Natural killer cell (primary cell): ENCODE measurements at regions not wholly inside any gene's neighbourhood (a gene's known extent, or its start where the extent isn't known, plus 50 kb on each side); places are given as distances from the start of the nearest gene placed in this dataset.

Experiments used
- ATAC-seq, 3 donors: fragments of 150-1000 bp in 2 of 3; fragments of 200-7000 bp in 1 of 3; cut with Tn5 transposase; 1 replicate in 1 of 3; 2 replicates in 2 of 3; pipeline ENCODE4 v1.10.0; 2021; ENCODE audit warnings: mild to moderate bottlenecking in 2 of 3, moderate library complexity in 2 of 3
- DNase-seq, 2 donors: peaks; one replicate each; pipeline versions ENCODE4 v3.0.0 to v3.0.0-alpha.2; 2013 to 2021; ENCODE audit warnings: mixed read lengths in 1 of 2
- H3K27ac ChIP-seq: one replicate; pipeline ENCODE4 v1.5.1; 2013; ENCODE audit warnings: mild to moderate bottlenecking, low read length
- H3K27me3 ChIP-seq: one replicate; pipeline ENCODE4 v1.6.1; 2013; ENCODE audit warnings: low read length; ENCODE audit not compliant: control insufficient read depth, insufficient read depth
- H3K36me3 ChIP-seq: one replicate; pipeline ENCODE4 v1.6.1; 2013; ENCODE audit warnings: low read length; ENCODE audit not compliant: control insufficient read depth, insufficient read depth
- H3K4me1 ChIP-seq: one replicate; pipeline ENCODE4 v1.6.1; 2013; ENCODE audit warnings: low read length; ENCODE audit not compliant: control insufficient read depth, insufficient read depth
- H3K4me3 ChIP-seq: one replicate; pipeline ENCODE4 v1.5.1; 2013; ENCODE audit warnings: low read length
- H3K9me3 ChIP-seq: one replicate; pipeline ENCODE4 v1.6.1; 2013; ENCODE audit warnings: low read length; ENCODE audit not compliant: control insufficient read depth, insufficient read depth
- H3K27ac Mint-ChIP-seq, 2 donors: one replicate each; pipeline ENCODE4 v1.8.0; 2022; ENCODE audit warnings: mild to moderate bottlenecking in 2 of 2, mixed read lengths in 2 of 2, moderate library complexity in 1 of 2
- H3K27me3 Mint-ChIP-seq, 2 donors: one replicate each; pipeline ENCODE4 v1.8.0; 2022; ENCODE audit warnings: low read depth in 2 of 2, mixed read lengths in 2 of 2
- H3K36me3 Mint-ChIP-seq: one replicate; pipeline ENCODE4 v1.8.0; 2022; ENCODE audit warnings: mixed read lengths
- H3K4me1 Mint-ChIP-seq, 2 donors: one replicate each; pipeline ENCODE4 v1.8.0; 2022; ENCODE audit warnings: mixed read lengths in 2 of 2
- H3K4me3 Mint-ChIP-seq: one replicate; pipeline ENCODE4 v1.8.0; 2022; ENCODE audit warnings: mild to moderate bottlenecking, moderate library complexity, mixed read lengths
- H3K9me3 Mint-ChIP-seq, 2 donors: one replicate each; pipeline ENCODE4 v1.8.0; 2022; ENCODE audit warnings: mixed read lengths in 2 of 2
- CTCF ChIP-seq: fragments of 200-600 bp; IDR thresholded peaks from one replicate; pipeline ENCODE4 v1.8.0; 2022; ENCODE audit warnings: antibody characterized with exemption
- WGBS: methylation state at CpG from one replicate; pipeline ENCODE4 v1.1.7; 2013; ENCODE audit warnings: missing lambda C conversion rate; ENCODE audit not compliant: insufficient coverage; 5-methylcytosine and 5-hydroxymethylcytosine counted together
- intact Hi-C: fragments of 100-400 bp; cut with micrococcal nuclease; formaldehyde crosslinking; loops from one replicate; pipeline ENCODE4 v1.14.2; 2022

- H3K27ac Mint-ChIP-seq: no peak overlapping the region
- no peaks in the 10 kb centered on the region for H3K27me3 ChIP-seq
- no peak for TF ChIP-seq CTCF
- no peaks in the 10 kb centered on the region for H3K36me3 ChIP-seq
- H3K36me3 Mint-ChIP-seq: no peaks in the 10 kb centered on the region
- peak in 1 of 3 donors; percentile 30 for ATAC-seq
- no peak overlapping the region for H3K27ac ChIP-seq
- no peaks in the 10 kb centered on the region for H3K4me1 ChIP-seq
- peaks cover 0 to 6% of the 10 kb centered on the region in 2 donors for H3K4me1 Mint-ChIP-seq
- peaks cover 11 to 24% of the 10 kb centered on the region in 2 donors for H3K27me3 Mint-ChIP-seq
- H3K4me3 ChIP-seq: no peak overlapping the region
- no peaks in the 10 kb centered on the region for H3K9me3 Mint-ChIP-seq
- DNase-seq: no peak
- no peak overlapping the region for H3K4me3 Mint-ChIP-seq
- intact Hi-C loops: no loop called here
- 81% methylated on average over 13 of the region's 14 CpGs for WGBS
- no peaks in the 10 kb centered on the region for H3K9me3 ChIP-seq
These were observed 103.6 kb downstream of the ACKR3 start for GRCh38 chr2:236673126-236673822.

- 88% methylated on average over 4 of the region's 4 CpGs for WGBS
- ATAC-seq (no peak), DNase-seq (no peak)
- no peaks in the 10 kb centered on the region for H3K36me3 ChIP-seq
- no peaks in the 10 kb centered on the region for H3K9me3 Mint-ChIP-seq
- no peak overlapping the region for H3K4me3 Mint-ChIP-seq
- no peak overlapping the region for H3K4me3 ChIP-seq
- no peaks in the 10 kb centered on the region for H3K27me3 ChIP-seq
- H3K27me3 Mint-ChIP-seq: peaks cover 13 to 27% of the 10 kb centered on the region in 2 donors
- H3K27ac Mint-ChIP-seq: no peak overlapping the region
- H3K9me3 ChIP-seq: no peaks in the 10 kb centered on the region
- no peaks in the 10 kb centered on the region for H3K4me1 ChIP-seq
- H3K27ac ChIP-seq: no peak overlapping the region
- H3K4me1 Mint-ChIP-seq: peaks cover 0 to 6% of the 10 kb centered on the region in 2 donors
- H3K36me3 Mint-ChIP-seq: no peaks in the 10 kb centered on the region
- no peak for TF ChIP-seq CTCF
- intact Hi-C loops: no loop called here
These were observed 104.2 kb downstream of the ACKR3 start for GRCh38 chr2:236673823-236674185.

GRCh38 chr2:236674238-236674637, 104.6 kb downstream of the ACKR3 start:
- H3K27ac Mint-ChIP-seq: no peak overlapping the region
- ATAC-seq: no peak
- DNase-seq: no peak

More at GRCh38 chr2:236674238-236674637, 104.6 kb downstream of the ACKR3 start:
- intact Hi-C loops: no loop called here
- TF ChIP-seq CTCF: no peak
- no peaks in the 10 kb centered on the region for H3K9me3 ChIP-seq
- no peaks in the 10 kb centered on the region for H3K36me3 ChIP-seq
- Mint-ChIP-seq H3K36me3 (no peaks in the 10 kb centered on the region), H3K4me3 (no peak overlapping the region), H3K27me3 (peaks cover 15 to 31% of the 10 kb centered on the region in 2 donors), H3K4me1 (peaks cover 0 to 6% of the 10 kb centered on the region in 2 donors), H3K9me3 (no peaks in the 10 kb centered on the region)
- no peak overlapping the region for H3K27ac ChIP-seq
- no peaks in the 10 kb centered on the region for H3K27me3 ChIP-seq
- WGBS: 92% methylated on average over 6 of the region's 7 CpGs
- H3K4me1 ChIP-seq: no peaks in the 10 kb centered on the region
- H3K4me3 ChIP-seq: no peak overlapping the region
